Epithelial cell of esophagus (primary cell): ENCODE measurements at regions not wholly inside any gene's neighbourhood (a gene's known extent, or its start where the extent isn't known, plus 50 kb on each side); places are given as distances from the start of the nearest gene placed in this dataset.
A peak's percentile ranks its signal among the peaks of the same experiment; 100 is the strongest.

Experiments
- DNase-seq: peaks from one replicate; pipeline ENCODE4 v3.0.0; 2010; ENCODE audit warnings: low read depth
- H3K4me3 ChIP-seq: 2 replicates; pipeline ENCODE4 v1.5.1; 2011; ENCODE audit warnings: mild to moderate bottlenecking, low read length, control low read depth
- TF ChIP-seq, protein P1 (sequence below): IDR thresholded peaks from 2 replicates; pipeline ENCODE4 v1.5.1; 2011; ENCODE audit warnings: low read depth, mild to moderate bottlenecking, low read length, control low read depth, inconsistent platforms; ENCODE audit not compliant: insufficient read depth; ENCODE audit errors: missing control alignments

GRCh38 chr1:224505454-224506093 is 71.0 kb upstream of the WDR26 start:
- peak; percentile 20 for DNase-seq
- TF ChIP-seq, protein P1, sequence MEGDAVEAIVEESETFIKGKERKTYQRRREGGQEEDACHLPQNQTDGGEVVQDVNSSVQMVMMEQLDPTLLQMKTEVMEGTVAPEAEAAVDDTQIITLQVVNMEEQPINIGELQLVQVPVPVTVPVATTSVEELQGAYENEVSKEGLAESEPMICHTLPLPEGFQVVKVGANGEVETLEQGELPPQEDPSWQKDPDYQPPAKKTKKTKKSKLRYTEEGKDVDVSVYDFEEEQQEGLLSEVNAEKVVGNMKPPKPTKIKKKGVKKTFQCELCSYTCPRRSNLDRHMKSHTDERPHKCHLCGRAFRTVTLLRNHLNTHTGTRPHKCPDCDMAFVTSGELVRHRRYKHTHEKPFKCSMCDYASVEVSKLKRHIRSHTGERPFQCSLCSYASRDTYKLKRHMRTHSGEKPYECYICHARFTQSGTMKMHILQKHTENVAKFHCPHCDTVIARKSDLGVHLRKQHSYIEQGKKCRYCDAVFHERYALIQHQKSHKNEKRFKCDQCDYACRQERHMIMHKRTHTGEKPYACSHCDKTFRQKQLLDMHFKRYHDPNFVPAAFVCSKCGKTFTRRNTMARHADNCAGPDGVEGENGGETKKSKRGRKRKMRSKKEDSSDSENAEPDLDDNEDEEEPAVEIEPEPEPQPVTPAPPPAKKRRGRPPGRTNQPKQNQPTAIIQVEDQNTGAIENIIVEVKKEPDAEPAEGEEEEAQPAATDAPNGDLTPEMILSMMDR = no peak
- H3K4me3 ChIP-seq = no peak overlapping the region

GRCh38 chr1:224506141-224506814 is 71.7 kb upstream of the WDR26 start:
- no peak overlapping the region for H3K4me3 ChIP-seq
- DNase-seq = peak; percentile 77
- TF ChIP-seq, protein P1 = no peak

DNA sequence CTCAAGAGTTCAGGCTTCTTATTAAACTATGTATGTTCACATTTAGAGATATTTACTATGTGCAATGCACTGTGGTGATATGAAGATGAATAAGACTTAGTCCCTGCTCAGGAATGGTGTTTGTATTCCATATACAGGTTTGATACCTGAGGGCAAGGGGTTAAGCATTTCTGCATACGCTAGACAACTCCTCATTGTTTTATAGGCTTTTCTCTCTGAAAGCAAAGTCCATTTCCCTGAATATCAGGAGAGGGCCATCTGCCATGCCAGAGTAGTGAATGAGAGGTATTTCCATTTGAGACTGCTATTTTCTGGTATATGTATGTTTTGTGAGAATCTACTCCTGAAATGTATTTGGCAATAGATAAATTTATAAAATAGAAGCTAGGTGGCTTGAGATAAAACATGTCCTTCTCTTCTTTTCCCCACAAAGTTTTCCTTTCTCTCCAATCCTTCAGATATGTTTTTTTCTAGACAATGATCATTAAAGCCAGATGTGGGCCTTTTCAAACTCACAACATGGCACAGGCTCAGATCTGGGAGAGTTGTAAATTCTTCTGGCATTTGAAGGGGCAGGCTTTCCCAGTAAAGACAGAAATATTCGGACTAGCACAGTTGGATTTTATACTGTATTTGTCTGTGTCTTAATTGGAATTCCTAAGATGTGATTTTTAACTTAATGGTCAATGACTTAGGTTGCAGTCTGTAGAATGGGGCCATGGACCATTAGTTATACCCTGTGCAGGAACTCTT is 73.3 kb upstream of the WDR26 start:
- no peak for DNase-seq
- H3K4me3 ChIP-seq = no peak overlapping the region

DNA sequence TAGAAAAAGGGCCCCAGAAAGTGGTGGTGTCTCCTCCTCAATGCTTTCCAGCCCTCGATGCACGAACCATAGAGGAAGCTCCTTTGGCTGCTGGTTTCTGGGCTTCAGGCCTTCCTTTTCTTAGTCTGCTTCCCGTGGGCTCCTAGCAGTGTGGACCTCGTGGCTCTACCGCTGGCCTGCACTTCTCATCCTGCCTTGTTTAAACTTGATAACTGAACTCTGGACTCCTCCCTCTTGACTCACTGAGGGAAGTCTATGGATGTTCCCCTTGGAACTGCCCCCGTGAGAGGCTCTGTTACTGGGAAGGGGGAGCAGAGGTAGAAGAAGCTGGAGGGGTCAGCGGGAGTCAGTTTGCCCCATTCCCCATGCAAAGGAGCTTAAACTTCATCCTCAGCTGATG is 75.3 kb upstream of the WDR26 start:
- TF ChIP-seq, protein P1 = no peak
- peak; percentile 42 for DNase-seq
- H3K4me3 ChIP-seq = no peak overlapping the region

More for the DNA sequence above, 73.3 kb upstream of the WDR26 start:
- TF ChIP-seq, protein P1 = no peak

DNA sequence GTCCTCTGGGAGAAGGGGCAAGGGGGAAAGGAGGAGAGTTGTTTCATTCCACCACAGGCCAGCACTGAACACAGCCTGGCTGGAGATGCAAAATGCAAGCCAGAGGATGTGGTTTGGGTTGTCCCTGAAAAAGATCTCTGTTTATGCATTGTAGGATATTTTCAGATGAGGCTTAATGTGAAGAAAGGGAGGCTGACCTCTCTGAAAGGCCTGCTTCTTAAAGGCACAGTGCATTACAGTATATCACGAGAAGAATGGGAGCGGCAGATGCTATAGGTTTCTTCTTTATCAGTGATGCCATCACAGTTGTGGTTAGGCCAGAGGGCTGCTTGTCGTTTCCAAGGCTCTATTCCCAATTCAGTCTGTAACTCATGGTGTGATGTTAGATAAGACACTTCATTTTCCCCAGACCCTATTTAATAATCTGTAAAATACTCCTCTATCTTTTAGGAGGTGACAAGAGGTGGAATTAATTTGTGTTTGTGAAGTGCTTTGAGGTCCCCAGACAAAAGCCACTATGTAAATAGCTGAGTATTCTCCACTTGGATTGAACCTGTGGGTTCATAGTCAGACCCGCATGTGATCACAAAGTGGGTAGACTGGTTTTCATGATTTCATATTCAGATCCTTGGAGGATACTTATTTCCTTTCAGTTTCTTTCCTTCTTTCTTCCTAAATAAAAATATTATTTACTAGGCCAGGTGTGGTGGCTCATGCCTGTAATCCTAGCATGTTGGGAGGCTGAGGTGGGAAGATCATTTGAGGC is 76.5 kb upstream of the WDR26 start:
- peak; percentile 28 for DNase-seq

DNA sequence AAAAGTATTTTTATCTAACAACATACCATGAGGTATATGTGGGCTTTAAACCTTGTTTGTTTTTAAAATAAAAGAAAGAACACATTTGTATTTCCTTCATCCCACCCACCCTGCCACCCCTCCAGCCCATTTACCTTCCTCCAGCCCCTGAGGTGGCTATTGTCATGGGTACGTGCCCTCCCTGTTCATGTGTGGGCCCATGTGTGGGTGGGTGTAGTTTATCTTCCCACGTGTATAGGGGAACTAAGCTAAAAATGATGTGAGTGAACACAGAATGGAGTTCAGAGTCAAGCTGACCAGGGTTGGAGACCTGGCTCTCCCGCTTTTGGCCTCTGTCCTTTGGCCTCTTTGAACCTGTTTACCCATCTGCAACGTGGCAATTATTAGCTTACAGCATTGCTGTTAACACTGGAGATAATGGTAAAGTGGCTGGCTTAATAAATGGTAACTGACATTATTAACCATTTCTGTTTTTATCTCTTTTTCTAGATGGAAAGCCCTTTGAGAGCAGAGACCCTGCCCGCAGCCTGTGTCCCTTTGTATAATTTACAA is 78.1 kb upstream of the WDR26 start:
- H3K4me3 ChIP-seq = no peak overlapping the region
- no peak for DNase-seq
- TF ChIP-seq, protein P1 = no peak

More for the DNA sequence above, 76.5 kb upstream of the WDR26 start:
- no peak overlapping the region for H3K4me3 ChIP-seq
- TF ChIP-seq, protein P1 = no peak
